Activated CD8-positive, alpha-beta memory T cell treated with anti-CD3 and anti-CD28 coated beads, Interleukin-2, amount 10 ng/mL, durations not matched to agents 7 days and 5 days (primary cell): ENCODE measurements at regions not wholly inside any gene's neighbourhood (a gene's known extent, or its start where the extent isn't known, plus 50 kb on each side); places are given as distances from the start of the nearest gene placed in this dataset.
"Not testable (repeated sequence)": the region's sequence is repeated elsewhere in the genome, so short reads cannot be mapped to it uniquely, and the experiment has no call there.

ENCODE experiments used
- ATAC-seq: fragments of 150-1000 bp; cut with Tn5 transposase; one replicate; pipeline ENCODE4 v1.10.0; 2021; ENCODE audit warnings: moderate library complexity
- CTCF ChIA-PET: fragments of 350-600 bp; sonication (Branson Sonifier 250); formaldehyde crosslinking; loops from one replicate; lab custom pipeline; 2021; ENCODE audit warnings: antibody characterized with exemption; lab: Charles Lee
- DNase-seq: peaks from one replicate; pipeline ENCODE4 v3.0.0-alpha.2; 2020
- H3K27ac Mint-ChIP-seq: one replicate; pipeline ENCODE4 v1.8.0; 2021; ENCODE audit warnings: mild to moderate bottlenecking, mixed read lengths
- H3K27me3 Mint-ChIP-seq: one replicate; pipeline ENCODE4 v1.8.0; 2021; ENCODE audit warnings: mixed read lengths
- H3K36me3 Mint-ChIP-seq: one replicate; pipeline ENCODE4 v1.8.0; 2021; ENCODE audit warnings: mild to moderate bottlenecking, mixed read lengths
- H3K4me1 Mint-ChIP-seq: one replicate; pipeline ENCODE4 v1.8.0; 2021; ENCODE audit warnings: mixed read lengths
- H3K4me3 Mint-ChIP-seq: one replicate; pipeline ENCODE4 v1.8.0; 2021; ENCODE audit warnings: mild to moderate bottlenecking, moderate library complexity, mixed read lengths
- H3K9me3 Mint-ChIP-seq: one replicate; pipeline ENCODE4 v1.8.0; 2022; ENCODE audit warnings: low read depth, mixed read lengths

- CTCF ChIA-PET = no interaction called here
- Mint-ChIP-seq H3K9me3 (peaks cover 9% of the 10 kb centered on the region), H3K27ac (no peak overlapping the region), H3K36me3 (no peaks in the 10 kb centered on the region), H3K4me1 (no peaks in the 10 kb centered on the region), H3K27me3 (no peaks in the 10 kb centered on the region), H3K4me3 (no peak overlapping the region)
- DNase-seq (no peak), ATAC-seq (no peak)
These were observed 171.7 kb downstream of the C16orf95 start for GRCh38 chr16:87145181-87146176.

- ATAC-seq = no peak
- DNase-seq = no peak
- no peak overlapping the region for H3K27ac Mint-ChIP-seq
- no peaks in the 10 kb centered on the region for H3K36me3 Mint-ChIP-seq
- no peaks in the 10 kb centered on the region for H3K27me3 Mint-ChIP-seq
- CTCF ChIA-PET = no interaction called here
- H3K4me3 Mint-ChIP-seq = no peak overlapping the region
- H3K4me1 Mint-ChIP-seq = no peaks in the 10 kb centered on the region
- peaks cover 9% of the 10 kb centered on the region for H3K9me3 Mint-ChIP-seq
These were observed 170.5 kb downstream of the C16orf95 start for GRCh38 chr16:87146676-87147075.

DNA sequence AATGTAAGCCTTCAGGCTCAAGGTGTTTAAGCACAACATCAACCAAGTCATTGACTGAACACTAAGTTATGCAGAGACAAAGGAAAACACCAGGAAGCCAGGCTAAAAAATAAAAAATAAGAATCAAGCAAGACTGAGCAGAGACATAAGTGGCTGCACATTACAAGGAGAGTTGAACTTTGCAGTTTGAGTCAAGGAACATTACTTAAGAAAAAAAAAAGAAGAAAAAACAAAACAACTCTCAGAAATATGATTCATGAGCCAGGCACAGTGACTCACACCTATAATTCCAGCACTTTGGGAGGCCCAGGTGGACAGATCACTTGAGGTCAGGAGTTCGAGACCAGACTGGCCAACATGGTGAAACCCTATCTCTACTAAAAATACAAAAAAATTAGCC is 168.1 kb downstream of the C16orf95 start:
- Mint-ChIP-seq H3K9me3 (peaks cover 9% of the 10 kb centered on the region), H3K4me1 (no peaks in the 10 kb centered on the region), H3K4me3 (no peak overlapping the region), H3K36me3 (no peaks in the 10 kb centered on the region), H3K27ac (no peak overlapping the region), H3K27me3 (no peaks in the 10 kb centered on the region)
- no peak for DNase-seq
- ATAC-seq = no peak
- CTCF ChIA-PET = no interaction called here

DNA sequence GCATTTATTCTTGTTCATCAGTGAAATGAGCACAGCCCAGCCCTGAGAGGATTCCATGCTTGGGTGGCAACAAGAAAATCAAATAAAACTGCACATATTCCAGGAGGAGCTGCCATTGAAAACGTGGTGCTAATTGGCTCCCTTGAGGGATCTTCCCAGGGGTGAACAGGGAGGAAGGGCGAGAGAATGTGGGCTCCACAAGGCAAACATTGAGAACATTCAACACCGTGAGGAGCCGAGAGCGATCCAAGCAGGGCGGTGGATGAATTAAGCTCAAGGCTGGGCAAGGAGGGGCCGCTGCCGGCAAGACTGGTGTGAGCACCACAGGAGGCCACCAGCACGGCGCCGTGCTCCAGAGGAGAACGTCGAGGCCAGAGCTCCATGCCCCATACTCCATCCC is 166.9 kb downstream of the C16orf95 start:
- Mint-ChIP-seq H3K27me3 (no peaks in the 10 kb centered on the region), H3K27ac (no peak overlapping the region), H3K36me3 (no peaks in the 10 kb centered on the region), H3K9me3 (peaks cover 7% of the 10 kb centered on the region), H3K4me3 (no peak overlapping the region), H3K4me1 (no peaks in the 10 kb centered on the region)
- CTCF ChIA-PET = no interaction called here
- DNase-seq (no peak), ATAC-seq (no peak)

- peaks cover 5% of the 10 kb centered on the region for H3K9me3 Mint-ChIP-seq
- CTCF ChIA-PET = no interaction called here
- H3K4me1 Mint-ChIP-seq = no peaks in the 10 kb centered on the region
- DNase-seq = no peak
- no peaks in the 10 kb centered on the region for H3K36me3 Mint-ChIP-seq
- ATAC-seq = no peak
- no peaks in the 10 kb centered on the region for H3K27me3 Mint-ChIP-seq
- H3K27ac Mint-ChIP-seq = no peak overlapping the region
- no peak overlapping the region for H3K4me3 Mint-ChIP-seq
These were observed 166.4 kb downstream of the C16orf95 start for GRCh38 chr16:87150681-87151280.

GRCh38 chr16:87152221-87152755 is 164.9 kb downstream of the C16orf95 start:
- H3K27ac Mint-ChIP-seq = no peak overlapping the region
- no peak overlapping the region for H3K4me3 Mint-ChIP-seq
- DNase-seq = no peak
- CTCF ChIA-PET = no interaction called here
- H3K9me3 Mint-ChIP-seq = peaks cover 5% of the 10 kb centered on the region
- H3K27me3 Mint-ChIP-seq = no peaks in the 10 kb centered on the region
- H3K36me3 Mint-ChIP-seq = no peaks in the 10 kb centered on the region
- H3K4me1 Mint-ChIP-seq = no peaks in the 10 kb centered on the region
- ATAC-seq = no peak

GRCh38 chr16:87153326-87153725 is 163.9 kb downstream of the C16orf95 start:
- DNase-seq (no peak), ATAC-seq (no peak)
- CTCF ChIA-PET = no interaction called here
- H3K4me1 Mint-ChIP-seq = no peaks in the 10 kb centered on the region
- no peak overlapping the region for H3K27ac Mint-ChIP-seq
- peaks cover 5% of the 10 kb centered on the region for H3K9me3 Mint-ChIP-seq
- H3K27me3 Mint-ChIP-seq = no peaks in the 10 kb centered on the region
- no peak overlapping the region for H3K4me3 Mint-ChIP-seq
- H3K36me3 Mint-ChIP-seq = no peaks in the 10 kb centered on the region

DNA sequence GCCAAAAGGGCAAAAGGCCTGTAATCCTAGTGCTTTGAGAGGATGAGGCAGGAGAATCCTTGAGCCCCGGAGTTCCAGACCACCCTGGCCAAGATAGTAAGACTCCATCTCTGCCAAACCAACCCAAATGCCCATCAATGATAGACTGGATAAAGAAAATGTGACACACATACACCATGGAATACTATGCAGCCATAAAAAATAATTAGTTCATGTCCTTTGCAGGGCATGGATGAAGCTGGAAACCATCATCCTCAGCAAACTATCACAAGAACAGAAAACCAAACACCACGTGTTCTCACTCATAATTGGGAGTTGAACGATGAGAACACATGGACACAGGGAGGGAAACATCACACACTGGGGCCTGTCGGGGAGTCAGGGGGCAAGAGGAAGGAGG is 161.9 kb downstream of the C16orf95 start:
- DNase-seq, H3K27me3 Mint-ChIP-seq, H3K36me3 Mint-ChIP-seq, H3K4me3 Mint-ChIP-seq, CTCF ChIA-PET, ATAC-seq, H3K27ac Mint-ChIP-seq, H3K9me3 Mint-ChIP-seq, H3K4me1 Mint-ChIP-seq: not testable (repeated sequence)

GRCh38 chr16:87156195-87156594 is 161.0 kb downstream of the C16orf95 start:
- H3K27ac Mint-ChIP-seq = no peak overlapping the region
- H3K4me1 Mint-ChIP-seq = peaks cover 3% of the 10 kb centered on the region
- no peaks in the 10 kb centered on the region for H3K36me3 Mint-ChIP-seq
- H3K4me3 Mint-ChIP-seq = no peak overlapping the region
- CTCF ChIA-PET = interaction anchor here (0.5 kb wide), 1 partner anchor 432 kb away, joined by 3 read pairs; no protein-coding TSS in a partner anchor
- ATAC-seq = no peak
- peaks cover 2% of the 10 kb centered on the region for H3K27me3 Mint-ChIP-seq
- DNase-seq = no peak
- H3K9me3 Mint-ChIP-seq = no peaks in the 10 kb centered on the region

DNA sequence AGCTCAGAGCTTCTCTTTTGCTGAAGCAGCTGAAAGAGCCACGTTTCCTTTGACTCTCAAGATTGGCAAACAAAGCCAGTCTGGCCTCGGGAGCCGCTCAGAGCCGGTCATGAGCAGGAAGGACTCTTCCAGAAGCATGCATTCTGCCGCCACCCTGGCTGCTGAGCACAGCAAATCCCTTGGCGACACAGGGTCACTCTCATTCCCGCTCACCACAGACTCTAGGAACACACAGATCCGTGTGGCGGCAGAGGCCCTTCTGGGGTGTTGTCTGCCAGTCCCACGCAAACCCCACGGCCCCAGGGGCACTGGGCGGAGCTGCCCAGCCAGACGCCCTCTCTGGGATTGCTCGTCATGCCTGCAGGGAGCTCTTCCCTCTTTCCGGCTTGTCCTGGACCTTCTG is 157.0 kb downstream of the C16orf95 start:
- Mint-ChIP-seq H3K27me3 (peaks cover 2% of the 10 kb centered on the region), H3K27ac (no peak overlapping the region), H3K4me3 (no peak overlapping the region), H3K4me1 (peaks cover 6% of the 10 kb centered on the region), H3K9me3 (peaks cover 3% of the 10 kb centered on the region), H3K36me3 (peaks cover 2% of the 10 kb centered on the region)
- ATAC-seq (no peak), DNase-seq (no peak)
- CTCF ChIA-PET = no interaction called here

DNA sequence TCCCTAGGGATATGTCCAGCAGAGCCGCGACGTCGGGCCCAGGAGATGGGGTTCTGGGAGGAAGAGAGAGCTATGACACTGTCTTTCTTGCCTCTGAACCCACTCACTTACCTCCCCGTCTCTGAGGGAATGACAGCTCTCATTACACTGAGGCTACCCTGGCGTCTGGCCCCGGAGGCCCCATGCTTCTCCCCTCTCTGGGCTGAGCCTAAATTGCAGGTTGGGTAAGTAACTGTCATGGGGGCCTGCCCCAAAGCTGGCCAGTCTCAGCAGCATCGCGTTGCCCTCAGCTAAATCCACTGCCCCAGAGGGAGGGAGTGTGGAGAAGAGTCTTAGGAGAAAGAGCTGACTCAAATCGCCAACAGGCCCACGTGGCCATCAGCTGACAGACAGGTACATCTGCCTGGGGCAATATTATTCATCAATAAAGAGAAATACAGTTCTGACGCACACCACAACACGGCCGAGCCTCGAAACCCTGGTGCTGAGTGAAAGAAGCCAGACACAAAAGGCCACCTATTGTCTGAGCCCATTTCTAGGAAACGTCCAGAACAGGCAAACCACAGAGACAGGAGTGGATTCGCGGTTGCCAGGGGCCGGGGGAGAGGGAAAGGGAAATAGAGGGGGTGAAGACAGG is 156.4 kb downstream of the C16orf95 start:
- H3K27ac Mint-ChIP-seq = no peak overlapping the region
- ATAC-seq (no peak), DNase-seq (no peak)
- peaks cover 2% of the 10 kb centered on the region for H3K36me3 Mint-ChIP-seq
- peaks cover 3% of the 10 kb centered on the region for H3K9me3 Mint-ChIP-seq
- CTCF ChIA-PET = no interaction called here
- peaks cover 6% of the 10 kb centered on the region for H3K4me1 Mint-ChIP-seq
- H3K4me3 Mint-ChIP-seq = no peak overlapping the region
- peaks cover 2% of the 10 kb centered on the region for H3K27me3 Mint-ChIP-seq

DNA sequence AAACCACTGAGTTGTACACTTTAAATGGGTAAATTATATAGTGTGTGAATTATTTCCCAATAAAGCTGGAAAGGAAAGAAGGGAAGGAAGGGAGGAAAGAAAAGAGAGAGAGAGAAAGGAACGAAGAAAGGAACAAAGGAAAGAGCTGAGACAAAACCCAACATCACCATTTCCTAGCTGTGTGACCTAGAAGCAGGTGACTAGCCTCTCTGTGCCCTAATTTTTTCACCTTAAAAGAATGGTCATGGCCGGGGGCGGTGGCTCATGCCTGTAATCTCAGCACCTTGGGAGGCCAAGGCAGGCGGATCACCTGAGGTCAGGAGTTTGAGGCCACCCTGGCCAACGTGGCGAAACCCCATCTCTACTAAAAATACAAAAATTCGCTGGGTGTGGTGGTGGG is 155.8 kb downstream of the C16orf95 start:
- H3K27ac Mint-ChIP-seq, H3K4me3 Mint-ChIP-seq, H3K4me1 Mint-ChIP-seq, H3K9me3 Mint-ChIP-seq, H3K36me3 Mint-ChIP-seq, CTCF ChIA-PET, H3K27me3 Mint-ChIP-seq, DNase-seq, ATAC-seq: not testable (repeated sequence)

- no peak overlapping the region for H3K4me3 Mint-ChIP-seq
- H3K27me3 Mint-ChIP-seq = peaks cover 2% of the 10 kb centered on the region
- ATAC-seq = peak; percentile 46
- H3K4me1 Mint-ChIP-seq = peaks cover 7% of the 10 kb centered on the region
- H3K27ac Mint-ChIP-seq = peak overlapping the region; percentile 50
- peak; percentile 53 for DNase-seq
- peaks cover 3% of the 10 kb centered on the region for H3K9me3 Mint-ChIP-seq
- peaks cover 2% of the 10 kb centered on the region for H3K36me3 Mint-ChIP-seq
- CTCF ChIA-PET = no interaction called here
These were observed 155.1 kb downstream of the C16orf95 start for GRCh38 chr16:87161822-87162676.
